H9 (cell line): ENCODE measurements at regions not wholly inside any gene's neighbourhood (a gene's known extent, or its start where the extent isn't known, plus 50 kb on each side); places are given as distances from the start of the nearest gene placed in this dataset.

ENCODE experiments used
- DNase-seq: peaks from one replicate; pipeline ENCODE4 v3.0.0-alpha.2; 2017
- H2AFZ ChIP-seq: one replicate; pipeline ENCODE4 v1.6.1; 2013; ENCODE audit warnings: mild to moderate bottlenecking, low read length, control low read depth, moderate library complexity
- H2AK5ac ChIP-seq: 2 replicates; pipeline ENCODE4 v1.6.1; 2013; ENCODE audit warnings: low read length, control low read depth, mixed read lengths; ENCODE audit not compliant: insufficient read length
- H2BK120ac ChIP-seq: one replicate; pipeline ENCODE4 v1.6.1; 2013; ENCODE audit warnings: low read depth, mild to moderate bottlenecking, low read length, control low read depth, inconsistent platforms; ENCODE audit not compliant: poor library complexity, severe bottlenecking
- H2BK12ac ChIP-seq: 2 replicates; pipeline ENCODE4 v1.6.1; 2013; ENCODE audit warnings: low read length, control low read depth, mixed read lengths, low read depth; ENCODE audit not compliant: insufficient read length
- H2BK15ac ChIP-seq: 2 replicates; pipeline ENCODE4 v1.6.1; 2013; ENCODE audit warnings: low read depth, low read length, control low read depth
- H2BK20ac ChIP-seq: one replicate; pipeline ENCODE4 v1.6.1; 2013; ENCODE audit warnings: low read depth, mild to moderate bottlenecking, low read length, control low read depth, inconsistent platforms; ENCODE audit not compliant: poor library complexity, severe bottlenecking
- H2BK5ac ChIP-seq: 2 replicates; pipeline ENCODE4 v1.6.1; 2013; ENCODE audit warnings: low read length, control low read depth, mixed read lengths; ENCODE audit not compliant: insufficient read length
- H3K14ac ChIP-seq: 2 replicates; pipeline ENCODE4 v1.6.1; 2013; ENCODE audit warnings: low read length, control low read depth; ENCODE audit not compliant: insufficient read depth
- H3K18ac ChIP-seq: 2 replicates; pipeline ENCODE4 v1.6.1; 2013; ENCODE audit warnings: low read depth, mild to moderate bottlenecking, mixed read lengths, low read length, control low read depth; ENCODE audit not compliant: insufficient read length
- H3K23ac ChIP-seq: 2 replicates; pipeline ENCODE4 v1.6.1; 2013; ENCODE audit warnings: low read length, control low read depth, mixed read lengths, low read depth; ENCODE audit not compliant: insufficient read length
- H3K23me2 ChIP-seq: 2 replicates; pipeline ENCODE4 v1.6.1; 2013; ENCODE audit warnings: low read depth, mild to moderate bottlenecking, mixed read lengths, low read length, control low read depth; ENCODE audit not compliant: insufficient read length, poor library complexity, severe bottlenecking
- H3K27ac ChIP-seq: 2 replicates; pipeline ENCODE4 v1.5.1; 2013; ENCODE audit warnings: low read length, control low read depth, mixed read lengths, low read depth; ENCODE audit not compliant: insufficient read length
- H3K27me3 ChIP-seq: 2 replicates; pipeline ENCODE4 v1.6.1; 2013; ENCODE audit warnings: low read length, control low read depth, inconsistent platforms; ENCODE audit not compliant: insufficient read depth
- H3K4ac ChIP-seq: 2 replicates; pipeline ENCODE4 v1.6.1; 2013; ENCODE audit warnings: low read depth, mild to moderate bottlenecking, control low read depth, inconsistent platforms, low read length, moderate library complexity
- H3K4me1 ChIP-seq: 2 replicates; pipeline ENCODE4 v1.6.1; 2013; ENCODE audit warnings: low read length, control low read depth, inconsistent platforms; ENCODE audit not compliant: insufficient read depth
- H3K4me2 ChIP-seq: 2 replicates; pipeline ENCODE4 v1.6.1; 2013; ENCODE audit warnings: low read length, control low read depth, mixed read lengths; ENCODE audit not compliant: insufficient read length, insufficient read depth
- H3K56ac ChIP-seq: 2 replicates; pipeline ENCODE4 v1.6.1; 2013; ENCODE audit warnings: low read depth, mild to moderate bottlenecking, mixed read lengths, low read length, control low read depth; ENCODE audit not compliant: insufficient read length
- H3K79me1 ChIP-seq: 2 replicates; pipeline ENCODE4 v1.6.1; 2013; ENCODE audit warnings: low read depth, mild to moderate bottlenecking, moderate library complexity, low read length, control low read depth, inconsistent platforms; ENCODE audit not compliant: insufficient read depth, poor library complexity, severe bottlenecking
- H3K79me2 ChIP-seq: 2 replicates; pipeline ENCODE4 v1.6.1; 2013; ENCODE audit warnings: low read length, control low read depth, inconsistent platforms; ENCODE audit not compliant: insufficient read depth
- H3K9ac ChIP-seq: 2 replicates; pipeline ENCODE4 v1.6.1; 2013; ENCODE audit warnings: low read length, control low read depth, mixed read lengths; ENCODE audit not compliant: insufficient read length; ENCODE audit errors: extremely low read depth
- H3K9me3 ChIP-seq: one replicate; pipeline ENCODE4 v1.6.1; 2013; ENCODE audit warnings: low read depth, low read length, inconsistent platforms; ENCODE audit not compliant: control insufficient read depth
- H3T11ph ChIP-seq: one replicate; pipeline ENCODE4 v1.6.1; 2013; ENCODE audit warnings: mild to moderate bottlenecking, low read length, control low read depth, inconsistent platforms
- H4K20me1 ChIP-seq: one replicate; pipeline ENCODE4 v1.6.1; 2013; ENCODE audit not compliant: control insufficient read depth, insufficient read length, insufficient read depth
- H4K5ac ChIP-seq: 2 replicates; pipeline ENCODE4 v1.6.1; 2013; ENCODE audit warnings: low read depth, mild to moderate bottlenecking, mixed read lengths, low read length, control low read depth; ENCODE audit not compliant: insufficient read length
- H4K8ac ChIP-seq: replicated peaks from 2 replicates; pipeline ENCODE4 v1.6.1; 2013; ENCODE audit warnings: low read length, control low read depth, mixed read lengths, low read depth; ENCODE audit not compliant: insufficient read length
- H4K91ac ChIP-seq: 2 replicates; pipeline ENCODE4 v1.6.1; 2013; ENCODE audit warnings: low read depth, mild to moderate bottlenecking, moderate library complexity, mixed read lengths, low read length, control low read depth; ENCODE audit not compliant: insufficient read length
- H3K27ac Mint-ChIP-seq, 3 experiments: 2 replicates in 2 of 3; 3 replicates in 1 of 3; pipeline ENCODE4 v1.8.0; 2020 to 2021; ENCODE audit warnings: mixed read lengths in 3 of 3, mild to moderate bottlenecking in 1 of 3, moderate library complexity in 1 of 3
- H3K27me3 Mint-ChIP-seq: 2 replicates; pipeline ENCODE4 v1.8.0; 2021; ENCODE audit warnings: low read depth, mild to moderate bottlenecking, moderate library complexity, mixed read lengths
- H3K36me3 Mint-ChIP-seq, 3 experiments: 2 replicates in 2 of 3; 3 replicates in 1 of 3; pipeline ENCODE4 v1.8.0; 2020 to 2021; ENCODE audit warnings: low read depth in 3 of 3, mixed read lengths in 3 of 3; ENCODE audit not compliant: insufficient read depth in 1 of 3
- H3K4me1 Mint-ChIP-seq, 2 experiments: 2 replicates each; pipeline ENCODE4 v1.8.0; 2020; ENCODE audit warnings: mixed read lengths in 2 of 2
- H3K4me3 Mint-ChIP-seq, 2 experiments: 2 replicates in 1 of 2; 3 replicates in 1 of 2; pipeline ENCODE4 v1.8.0; 2020 to 2021; ENCODE audit warnings: mild to moderate bottlenecking in 2 of 2, mixed read lengths in 2 of 2, moderate library complexity in 1 of 2
- H3K9me3 Mint-ChIP-seq, 2 experiments: 2 replicates in 1 of 2; 3 replicates in 1 of 2; pipeline ENCODE4 v1.8.0; 2020; ENCODE audit warnings: mild to moderate bottlenecking in 2 of 2, mixed read lengths in 2 of 2, moderate library complexity in 1 of 2
- WGBS: extraction: QIAGEN DNeasy Blood & Tissue Kit; methylation state at CpG from one replicate; pipeline ENCODE4 v1.1.7; 2013; ENCODE audit warnings: missing lambda C conversion rate, low lambda C conversion rate, mixed read lengths; ENCODE audit not compliant: insufficient read length; ENCODE audit errors: extremely low coverage; 5-methylcytosine and 5-hydroxymethylcytosine counted together
- TF ChIP-seq, protein P1 (sequence below): fragments of 200-600 bp; sonication (generic); conservative IDR thresholded peaks from 3 replicates; pipeline ENCODE4 v1.8.0; 2021; ENCODE audit warnings: antibody characterized with exemption, mild to moderate bottlenecking

- Histone ChIP-seq H3K79me2 (no peaks in the 10 kb centered on the region), H3K9ac (no peak overlapping the region), H4K8ac (no peak overlapping the region), H4K20me1 (no peaks in the 10 kb centered on the region), H2BK5ac (no peak overlapping the region), H3K27me3 (no peaks in the 10 kb centered on the region), H3T11ph (no peak overlapping the region), H2AK5ac (no peak overlapping the region), H3K79me1 (no peaks in the 10 kb centered on the region), H3K56ac (no peak overlapping the region), H2BK12ac (no peak overlapping the region), H3K14ac (no peak overlapping the region), H2BK120ac (no peak overlapping the region), H3K9me3 (no peaks in the 10 kb centered on the region), H3K27ac (no peak overlapping the region), H3K23me2 (no peaks in the 10 kb centered on the region), H4K91ac (no peak overlapping the region), H2BK15ac (no peak overlapping the region), H2BK20ac (no peak overlapping the region), H4K5ac (no peak overlapping the region), H3K18ac (no peak overlapping the region), H3K23ac (no peak overlapping the region), H3K4me1 (no peaks in the 10 kb centered on the region; the same call in 1 of the 2 replicates), H2AFZ (no peak overlapping the region), H3K4ac (no peak overlapping the region), H3K4me2 (no peak overlapping the region)
- DNase-seq = no peak
- Mint-ChIP-seq H3K27me3 (0 out of 2 replicates have a peak, but pooled peaks cover 4% of the 10 kb centered on the region), H3K9me3 (no peaks in the 10 kb centered on the region), H3K36me3 (no peaks in the 10 kb centered on the region), H3K27ac (no peak overlapping the region), H3K4me3 (no peak overlapping the region), H3K4me1 (peaks cover 14 to 20% of the 10 kb centered on the region in 2 experiments)
- TF ChIP-seq, protein P1, sequence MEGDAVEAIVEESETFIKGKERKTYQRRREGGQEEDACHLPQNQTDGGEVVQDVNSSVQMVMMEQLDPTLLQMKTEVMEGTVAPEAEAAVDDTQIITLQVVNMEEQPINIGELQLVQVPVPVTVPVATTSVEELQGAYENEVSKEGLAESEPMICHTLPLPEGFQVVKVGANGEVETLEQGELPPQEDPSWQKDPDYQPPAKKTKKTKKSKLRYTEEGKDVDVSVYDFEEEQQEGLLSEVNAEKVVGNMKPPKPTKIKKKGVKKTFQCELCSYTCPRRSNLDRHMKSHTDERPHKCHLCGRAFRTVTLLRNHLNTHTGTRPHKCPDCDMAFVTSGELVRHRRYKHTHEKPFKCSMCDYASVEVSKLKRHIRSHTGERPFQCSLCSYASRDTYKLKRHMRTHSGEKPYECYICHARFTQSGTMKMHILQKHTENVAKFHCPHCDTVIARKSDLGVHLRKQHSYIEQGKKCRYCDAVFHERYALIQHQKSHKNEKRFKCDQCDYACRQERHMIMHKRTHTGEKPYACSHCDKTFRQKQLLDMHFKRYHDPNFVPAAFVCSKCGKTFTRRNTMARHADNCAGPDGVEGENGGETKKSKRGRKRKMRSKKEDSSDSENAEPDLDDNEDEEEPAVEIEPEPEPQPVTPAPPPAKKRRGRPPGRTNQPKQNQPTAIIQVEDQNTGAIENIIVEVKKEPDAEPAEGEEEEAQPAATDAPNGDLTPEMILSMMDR = no peak
- WGBS = no CpG with 5 or more reads among the region's 13 CpGs
These were observed 241.6 kb upstream of the BTBD3 start for GRCh38 chr20:11675920-11676629.
